Superior temporal gyrus (tissue), 1 donor: ENCODE measurements at regions not wholly inside any gene's neighbourhood (a gene's known extent, or its start where the extent isn't known, plus 50 kb on each side); places are given as distances from the start of the nearest gene placed in this dataset.

ENCODE experiments used
- DNase-seq: peaks from one replicate; pipeline ENCODE4 v3.0.0-alpha.2; 2016; ENCODE audit errors: extremely low spot score

DNA sequence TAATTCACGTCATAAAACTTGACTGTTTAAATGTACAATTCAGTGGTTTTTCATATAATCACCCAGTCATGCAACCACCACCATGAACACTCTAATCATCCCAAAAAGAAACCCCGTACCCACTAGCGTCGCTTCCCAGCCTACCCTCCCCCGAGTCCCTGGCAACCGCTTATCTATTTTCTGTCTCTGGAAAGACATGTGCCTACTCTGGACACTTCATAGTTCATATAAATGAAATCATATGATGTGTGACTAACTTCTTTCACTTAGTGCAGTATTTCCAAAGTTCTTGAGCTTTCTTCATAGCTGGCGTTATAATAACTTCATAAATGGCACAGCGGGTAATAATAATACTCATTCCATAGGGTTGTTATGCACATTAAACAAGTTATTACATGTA lies 215.2 kb downstream of the MYLK4 start:
- DNase-seq, result no peak

DNA sequence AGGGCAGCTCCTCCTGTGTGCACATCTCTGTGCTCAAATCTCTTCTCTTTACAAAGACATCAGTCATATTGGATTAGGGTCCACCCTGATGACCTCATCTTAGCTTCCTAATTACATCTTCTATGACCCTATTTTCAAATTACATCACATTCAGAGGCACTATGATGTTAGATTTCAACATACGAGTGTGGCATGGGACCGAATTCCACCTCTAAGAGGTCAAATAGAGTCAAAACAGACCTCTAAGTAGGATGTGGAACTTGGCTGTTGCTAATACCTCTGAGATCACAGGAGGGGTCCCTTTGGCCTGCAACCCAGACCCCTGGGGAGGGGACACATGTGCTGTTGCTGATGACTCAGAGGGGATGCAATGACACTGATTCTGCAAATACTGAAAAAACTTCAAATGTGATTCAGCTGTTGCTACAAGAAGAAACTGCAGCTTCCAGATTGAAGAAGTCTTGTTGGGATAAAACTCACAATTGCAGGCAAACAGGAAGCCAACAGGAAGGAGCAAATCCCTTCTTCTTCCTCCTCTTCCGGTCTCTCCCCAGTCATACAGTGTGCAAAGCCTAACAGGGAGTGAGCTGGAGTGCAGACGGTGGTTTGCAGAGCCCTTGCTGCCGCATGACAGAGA lies 216.2 kb downstream of the MYLK4 start:
- no peak for DNase-seq

DNA sequence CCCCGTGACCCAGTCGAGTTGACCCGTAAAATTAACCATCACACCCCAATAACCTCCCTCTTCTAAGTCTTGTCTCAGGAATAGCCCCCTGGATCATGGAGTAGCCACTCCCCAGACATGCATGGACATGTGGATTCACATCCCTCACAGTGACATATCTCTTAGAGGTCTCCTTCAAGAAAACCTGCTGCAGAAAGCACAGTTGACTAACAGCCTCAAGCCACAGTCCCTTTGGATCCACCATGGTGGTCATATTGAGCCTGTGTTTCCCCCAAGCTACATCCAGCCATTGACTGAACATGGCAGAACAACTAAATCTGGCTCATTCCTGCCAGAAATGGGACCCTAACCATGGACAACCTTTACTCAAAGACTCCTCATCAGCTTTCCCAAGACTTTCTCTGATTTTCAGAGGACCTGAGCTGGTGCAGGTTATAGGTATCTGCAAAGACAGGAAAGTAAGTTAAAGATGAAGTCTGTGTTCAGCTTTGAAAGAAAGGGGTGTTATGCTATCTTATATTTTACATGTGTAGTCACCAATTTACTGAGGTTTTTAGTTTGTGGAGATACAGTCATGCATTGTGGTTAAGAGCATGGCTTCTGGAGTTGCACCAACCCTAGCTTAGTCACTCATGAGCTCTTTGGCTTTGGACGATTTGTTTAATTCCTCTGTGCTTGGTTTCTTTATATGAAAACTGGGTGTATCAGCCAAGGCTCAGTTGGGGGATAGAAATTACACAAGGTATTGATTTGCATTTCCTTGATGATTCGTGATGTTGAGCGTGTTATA lies 219.1 kb downstream of the MYLK4 start:
- DNase-seq, result no peak

DNA sequence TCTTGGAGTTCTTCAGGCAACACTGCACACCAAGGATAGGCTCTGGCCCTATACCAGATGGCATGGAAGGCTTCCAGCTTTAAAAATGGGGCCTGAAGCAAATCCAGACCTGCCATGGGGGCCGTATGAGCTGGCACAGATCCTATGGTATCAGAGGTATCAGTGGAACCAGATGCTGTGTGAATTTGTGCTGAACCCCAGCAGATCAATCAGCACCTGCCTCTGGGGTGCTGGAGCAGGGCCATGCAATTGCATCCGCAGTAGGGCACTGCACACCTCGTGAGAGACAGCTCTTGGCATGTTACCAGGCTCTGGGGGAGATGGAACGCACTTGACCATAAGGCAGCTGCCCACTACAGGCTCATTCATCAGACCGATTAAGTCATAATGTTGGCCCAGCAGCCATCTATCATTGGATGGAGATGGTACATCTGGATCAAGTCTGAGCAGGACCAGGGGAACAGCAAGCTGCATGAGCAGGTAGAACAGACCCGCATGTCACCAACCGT lies 221.5 kb downstream of the MYLK4 start:
- DNase-seq, result no peak

DNA sequence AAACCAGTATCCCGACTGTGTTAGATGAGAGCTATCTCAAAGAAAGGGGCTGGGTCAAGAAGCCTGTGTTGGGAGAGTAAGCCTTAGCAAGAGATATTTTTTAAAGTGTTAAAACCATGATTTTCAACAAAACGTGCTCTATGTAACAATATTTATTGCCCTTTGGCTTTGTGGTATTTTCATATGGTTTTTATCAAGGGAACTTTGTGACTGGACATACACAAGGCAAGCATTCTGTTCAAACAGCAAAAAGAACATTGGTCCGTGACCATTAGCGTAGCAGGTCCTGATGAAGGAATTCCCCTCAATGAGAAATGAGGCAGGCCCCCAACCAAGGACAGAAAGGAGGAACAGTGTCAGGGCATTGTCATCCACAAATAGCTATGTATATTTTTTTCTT lies 222.6 kb downstream of the MYLK4 start:
- no peak for DNase-seq

DNA sequence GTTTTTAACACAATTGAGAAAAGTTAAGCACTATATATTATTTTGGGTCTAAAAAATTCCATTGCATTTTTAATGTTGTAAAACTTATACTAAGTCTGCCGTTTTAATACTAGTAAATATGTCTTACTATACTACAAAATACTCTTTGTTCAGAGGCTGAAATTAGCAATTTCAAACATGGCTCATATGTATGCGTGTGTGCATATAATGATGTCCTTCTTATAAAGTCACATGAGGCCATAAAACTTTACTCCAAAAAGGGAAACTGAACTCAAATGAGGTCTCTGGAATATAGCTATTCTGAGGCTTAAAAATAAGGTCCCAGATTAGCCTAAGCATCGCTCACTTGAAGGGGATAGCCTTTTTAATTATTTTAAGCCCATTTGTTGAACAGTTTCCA lies 224.0 kb downstream of the MYLK4 start:
- DNase-seq, result no peak

DNA sequence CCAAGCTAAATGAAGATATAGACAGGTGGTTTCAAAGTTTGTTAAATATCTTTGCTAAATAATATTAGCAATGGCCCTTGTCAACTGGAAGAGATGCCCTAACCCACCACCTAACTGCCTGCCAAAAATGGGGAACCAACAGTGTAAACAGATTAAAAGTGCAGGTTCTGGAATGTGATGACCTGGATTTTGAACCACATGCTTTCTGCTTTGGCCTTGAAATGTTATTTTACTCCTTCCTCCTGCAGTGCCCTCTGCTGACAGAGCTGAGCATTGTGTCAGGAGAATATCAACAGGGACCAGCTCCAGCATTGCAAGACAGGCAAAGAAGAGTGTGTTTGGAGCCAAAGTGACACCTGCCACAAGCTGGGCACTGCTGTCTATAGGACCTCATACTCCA lies 226.6 kb downstream of the MYLK4 start:
- DNase-seq, result no peak

DNA sequence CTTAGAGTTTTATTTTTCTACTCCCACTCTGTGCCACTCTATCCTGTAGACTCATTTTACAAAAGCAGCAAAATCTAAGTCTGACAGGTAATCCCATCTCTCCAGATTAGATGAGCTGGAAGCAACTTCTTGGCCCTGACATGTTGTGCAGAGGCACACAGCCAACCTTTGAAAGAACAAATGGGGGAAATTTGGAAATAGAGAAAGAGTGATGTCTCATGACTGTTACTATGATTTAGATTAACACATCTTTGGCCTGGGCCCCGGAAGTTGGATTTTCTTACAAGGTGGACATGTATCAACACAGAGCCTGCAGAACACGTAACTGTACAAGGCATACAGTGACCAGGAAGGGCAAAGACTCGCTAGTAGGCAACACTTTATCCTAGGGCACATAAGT lies 227.7 kb downstream of the MYLK4 start:
- DNase-seq, result no peak

DNA sequence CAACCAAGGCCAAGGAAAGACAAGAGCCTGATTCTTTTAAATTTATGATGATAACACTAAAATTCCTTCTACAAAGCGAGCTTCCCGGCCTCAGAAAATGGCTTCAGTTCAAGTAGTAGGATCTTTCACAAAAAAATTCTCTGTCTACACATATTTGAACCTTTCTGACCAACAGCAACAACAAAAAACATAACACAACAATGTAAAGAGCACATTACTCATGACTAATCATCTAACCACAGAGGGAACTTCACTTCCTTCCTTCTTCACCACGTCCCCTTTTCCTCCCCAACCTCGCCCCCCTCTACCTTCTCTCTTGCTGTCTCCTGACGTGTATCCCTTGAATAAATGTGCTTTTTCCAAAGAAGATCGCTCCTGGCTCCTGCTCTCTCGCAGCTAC lies 228.2 kb downstream of the MYLK4 start:
- no peak for DNase-seq

DNA sequence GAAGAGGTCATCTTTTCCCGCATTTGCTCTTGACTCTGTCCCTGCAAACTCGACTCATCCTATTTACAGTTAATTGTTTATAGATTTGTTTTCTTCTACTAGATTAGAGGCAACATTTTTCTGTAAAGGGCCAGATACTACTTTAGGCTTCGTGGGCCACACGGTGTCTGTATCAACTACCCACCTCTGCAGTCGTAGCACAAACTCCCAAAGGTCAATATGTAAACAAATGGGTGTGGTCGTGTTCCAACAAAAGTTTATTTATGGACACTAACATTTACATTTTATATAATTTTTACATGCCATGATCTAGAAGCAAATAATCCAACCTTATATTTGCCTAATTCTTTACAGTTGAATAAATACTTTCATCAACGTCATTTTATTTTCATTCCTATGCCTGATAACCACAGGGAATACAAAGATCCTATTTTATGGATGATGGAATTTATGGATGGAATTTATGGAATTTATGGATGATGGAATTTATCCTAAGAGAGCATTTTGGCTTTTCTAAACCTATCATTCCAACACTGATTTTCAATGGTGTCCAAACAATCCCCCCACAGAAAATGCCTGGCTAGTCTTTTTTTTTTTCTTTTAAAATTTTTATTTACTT lies 232.8 kb downstream of the MYLK4 start:
- DNase-seq, result no peak

DNA sequence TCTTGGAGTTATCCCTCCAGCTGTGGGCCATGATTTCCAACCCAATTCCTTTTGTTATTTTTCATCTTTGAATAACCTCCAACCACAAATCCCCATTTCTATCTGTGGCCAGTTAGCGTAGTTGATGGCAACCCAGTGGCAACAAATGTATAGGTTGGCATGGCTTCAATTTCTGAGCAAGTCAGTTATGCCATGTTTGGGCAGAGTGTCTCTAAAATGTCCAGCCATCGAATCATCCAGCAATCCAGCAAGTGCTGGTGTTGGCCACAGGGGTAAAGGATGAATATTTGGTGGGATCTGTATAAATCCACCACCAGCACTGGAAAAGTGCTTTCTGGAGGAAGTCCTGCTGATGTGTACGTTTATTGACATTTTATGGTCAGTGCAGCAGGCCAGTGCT lies 233.3 kb downstream of the MYLK4 start:
- no peak for DNase-seq

DNA sequence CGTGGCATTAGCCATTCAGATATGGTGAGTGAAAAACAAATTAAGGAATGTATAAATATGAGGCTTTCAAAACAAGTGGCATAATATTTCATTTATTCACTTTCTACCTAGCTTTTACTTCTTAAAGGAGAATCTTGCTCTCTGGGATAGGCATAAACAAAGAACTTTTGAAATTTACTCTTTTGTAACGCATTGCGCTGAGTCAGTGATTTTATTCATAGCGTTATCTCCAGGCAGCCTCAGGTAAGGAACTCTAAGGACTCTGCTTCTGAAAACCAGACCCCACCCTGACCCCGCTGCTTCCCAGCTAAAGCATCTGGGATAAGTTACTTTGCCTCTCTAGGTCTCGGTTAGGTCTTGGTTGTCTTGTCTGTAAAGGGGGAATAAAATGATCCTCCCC lies 234.7 kb downstream of the MYLK4 start:
- DNase-seq, result no peak

DNA sequence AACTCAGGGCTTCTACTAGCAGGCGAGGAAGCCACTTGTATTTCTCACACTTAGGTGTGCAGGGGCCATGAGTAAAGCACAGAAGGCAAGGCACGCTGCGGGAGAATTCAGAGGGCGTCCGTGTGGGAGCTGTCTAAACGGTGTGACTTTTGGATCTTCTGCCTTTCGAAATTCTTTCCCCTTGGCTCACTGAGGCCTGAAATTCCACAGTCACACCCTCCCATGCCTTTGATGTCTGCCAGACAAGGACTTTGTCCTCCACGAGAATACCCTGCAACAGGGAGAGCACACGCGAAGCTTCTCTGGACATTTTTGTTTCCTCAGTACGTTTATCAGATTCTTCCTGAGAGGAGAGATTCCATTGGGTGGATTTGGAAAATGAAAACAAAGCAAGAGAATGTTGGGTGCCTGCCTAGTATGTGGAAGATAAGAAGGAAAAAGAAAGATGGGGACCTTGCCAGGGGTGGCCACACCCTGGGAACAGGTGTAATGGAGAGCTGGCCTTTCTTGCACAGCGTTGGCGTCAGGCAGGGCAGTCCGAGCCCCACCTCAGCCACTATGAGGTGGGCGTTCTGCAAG lies 235.7 kb downstream of the MYLK4 start:
- no peak for DNase-seq

DNA sequence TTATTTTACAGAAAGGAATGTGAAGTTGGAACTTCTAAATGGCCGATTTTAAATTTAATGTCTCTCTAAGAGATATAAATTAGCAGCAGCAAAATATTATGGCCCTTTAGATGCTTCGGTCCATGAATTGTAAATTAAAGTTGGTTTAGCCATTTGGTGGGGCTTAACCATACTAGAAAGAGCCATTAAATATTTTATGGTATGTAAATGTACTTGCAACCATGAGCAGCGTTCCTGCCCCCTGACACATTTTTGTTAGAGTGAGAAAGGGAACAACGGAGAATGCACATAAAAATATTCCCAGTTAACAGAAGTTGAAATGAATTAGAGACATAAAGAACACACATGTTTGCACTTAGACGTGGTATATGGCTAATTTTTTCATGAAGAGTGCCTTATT lies 237.9 kb downstream of the MYLK4 start:
- DNase-seq, result no peak

DNA sequence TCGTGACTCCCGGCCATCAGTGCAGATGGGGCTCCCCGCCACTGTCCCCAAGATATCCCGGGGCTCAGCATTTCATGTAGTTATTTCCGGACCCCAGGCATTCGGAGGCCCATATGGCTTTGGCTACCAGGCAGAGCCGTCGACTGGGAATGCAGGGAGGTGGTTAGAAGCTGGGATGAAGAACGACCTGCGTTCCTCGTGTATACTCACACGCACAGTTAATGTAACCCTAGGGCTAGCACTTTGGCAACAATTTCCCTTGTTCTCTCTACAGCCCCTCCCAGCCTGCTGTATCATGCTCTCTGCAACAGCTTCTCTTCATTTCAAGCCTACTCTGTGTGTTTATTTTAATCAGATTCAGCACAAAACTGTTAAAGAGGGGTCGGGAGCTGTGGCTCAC lies 240.4 kb downstream of the MYLK4 start:
- no peak for DNase-seq

DNA sequence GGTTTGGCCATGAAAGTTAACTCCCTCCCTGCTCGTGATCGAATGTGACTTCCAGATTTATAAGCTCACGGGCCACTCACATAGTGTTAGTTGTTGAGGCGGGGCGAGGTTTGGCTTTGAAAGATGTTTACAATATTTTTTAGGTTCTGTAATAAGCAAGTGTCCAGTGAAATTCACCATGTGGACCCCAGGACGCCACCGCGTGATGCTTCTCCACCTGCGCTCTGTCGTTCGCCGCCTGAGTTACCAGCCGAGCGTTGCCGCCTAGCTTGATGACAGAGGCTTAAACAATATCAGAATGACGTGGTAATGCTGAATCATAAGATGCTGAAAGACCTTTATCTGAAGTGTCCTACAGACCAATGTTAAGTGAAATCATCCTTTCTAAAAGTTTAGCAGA lies 241.0 kb downstream of the MYLK4 start:
- no peak for DNase-seq

DNA sequence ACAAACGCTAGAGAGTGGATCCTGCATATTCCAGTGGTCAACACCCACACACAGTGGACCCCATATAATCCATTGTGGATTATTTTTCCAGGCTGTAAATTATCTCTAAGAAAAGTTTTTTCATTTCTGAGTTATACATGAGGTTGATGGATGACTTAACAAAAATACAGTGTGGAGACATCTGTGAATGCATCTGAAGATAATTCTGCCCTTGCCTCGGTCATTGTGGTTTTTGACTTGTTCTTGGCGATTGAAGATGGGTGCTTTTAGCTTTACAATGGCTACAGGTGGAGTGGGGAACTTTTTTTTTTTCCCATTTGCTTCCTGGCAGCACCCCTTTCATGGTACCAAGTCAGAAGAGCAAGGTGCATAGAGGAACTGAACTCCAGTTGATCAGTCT lies 242.7 kb downstream of the MYLK4 start:
- DNase-seq, result no peak

DNA sequence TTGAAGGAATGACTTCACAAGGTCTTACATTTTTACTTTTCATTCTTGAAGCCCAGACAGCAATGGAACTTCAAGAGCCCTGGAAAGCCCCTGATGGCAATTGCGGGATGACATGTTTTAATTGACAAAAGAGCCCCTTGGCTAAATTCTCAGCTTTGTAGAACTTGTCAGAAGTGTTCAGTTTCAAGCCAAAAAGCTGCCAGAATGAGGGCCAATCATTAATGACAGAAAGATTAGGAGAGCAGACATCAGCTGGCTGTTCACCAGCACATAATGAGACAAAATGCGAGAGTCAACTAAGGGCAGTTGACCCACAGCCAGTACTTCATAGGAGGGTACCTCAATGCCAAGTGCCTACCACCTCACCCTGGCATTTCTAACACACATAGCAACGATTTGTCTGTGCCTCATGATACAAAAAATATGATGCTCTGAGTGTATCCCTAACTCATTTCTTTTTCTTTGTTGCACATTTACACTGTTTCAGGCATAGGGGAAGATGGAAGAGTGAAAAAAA lies 243.1 kb downstream of the MYLK4 start:
- no peak for DNase-seq

DNA sequence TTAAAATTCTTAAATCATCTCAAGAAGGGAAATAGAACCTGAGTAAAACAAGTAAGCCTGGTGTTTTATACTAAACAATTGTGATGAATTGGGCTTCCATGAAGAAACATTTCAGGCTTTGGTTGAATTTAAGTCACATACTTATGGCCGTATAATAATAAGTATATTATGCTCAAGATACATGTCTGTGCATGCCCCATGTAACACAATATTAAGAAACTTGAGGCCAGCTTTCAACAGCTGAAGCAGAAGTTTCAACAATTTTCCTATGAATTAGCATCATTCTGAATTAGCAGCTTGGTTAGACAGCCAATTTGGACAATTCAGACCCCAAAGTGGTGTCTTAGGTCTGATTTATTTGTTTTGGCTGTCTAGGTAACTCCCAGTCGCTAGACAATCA lies 243.7 kb downstream of the MYLK4 start:
- no peak for DNase-seq

DNA sequence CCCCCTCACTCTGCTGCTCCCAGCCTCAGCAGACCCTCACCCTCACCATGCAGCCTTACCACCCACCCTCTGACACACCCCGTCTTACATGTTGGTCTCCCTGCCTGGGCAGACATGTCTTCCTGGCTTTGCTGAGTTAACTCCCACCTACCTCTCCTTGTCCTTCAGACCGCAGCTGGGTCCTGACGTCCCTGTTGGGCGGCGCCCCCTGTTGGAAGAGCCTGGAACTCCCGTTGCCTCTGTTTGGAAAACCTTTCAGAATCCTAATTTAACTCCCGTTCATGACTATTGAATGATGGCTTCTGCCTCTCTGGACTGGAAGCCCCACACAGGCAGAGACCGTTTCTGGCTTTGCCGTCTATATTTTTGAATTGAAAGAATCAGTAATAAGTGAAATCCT lies 245.1 kb downstream of the MYLK4 start:
- no peak for DNase-seq

DNA sequence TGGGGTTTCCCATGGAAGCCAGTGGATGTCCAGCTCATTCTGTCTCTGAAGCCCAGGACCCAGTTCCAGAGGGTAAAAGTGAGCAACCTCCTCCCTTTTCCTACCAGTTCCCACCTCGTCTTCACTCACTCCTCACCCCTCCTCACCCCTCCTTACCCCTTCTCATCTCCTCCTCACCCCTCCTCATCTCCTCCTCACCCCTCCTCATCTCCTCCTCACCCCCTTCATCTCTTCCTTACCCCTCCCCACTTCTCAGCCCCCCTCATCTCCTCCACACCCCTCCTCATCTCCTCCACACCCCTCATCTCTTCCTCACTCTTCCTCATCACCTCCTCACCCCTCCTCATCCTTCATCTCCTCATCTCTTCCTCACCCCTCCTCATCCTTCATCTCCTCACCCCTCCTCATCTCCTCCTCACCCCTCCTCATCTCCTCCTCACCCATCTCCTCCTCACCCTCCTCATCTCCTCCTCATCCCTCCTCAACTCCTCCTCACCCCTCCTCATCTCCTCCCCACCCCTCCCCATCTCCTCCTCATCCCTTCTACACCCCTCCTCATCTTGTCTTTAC lies 246.1 kb downstream of the MYLK4 start:
- no peak for DNase-seq

DNA sequence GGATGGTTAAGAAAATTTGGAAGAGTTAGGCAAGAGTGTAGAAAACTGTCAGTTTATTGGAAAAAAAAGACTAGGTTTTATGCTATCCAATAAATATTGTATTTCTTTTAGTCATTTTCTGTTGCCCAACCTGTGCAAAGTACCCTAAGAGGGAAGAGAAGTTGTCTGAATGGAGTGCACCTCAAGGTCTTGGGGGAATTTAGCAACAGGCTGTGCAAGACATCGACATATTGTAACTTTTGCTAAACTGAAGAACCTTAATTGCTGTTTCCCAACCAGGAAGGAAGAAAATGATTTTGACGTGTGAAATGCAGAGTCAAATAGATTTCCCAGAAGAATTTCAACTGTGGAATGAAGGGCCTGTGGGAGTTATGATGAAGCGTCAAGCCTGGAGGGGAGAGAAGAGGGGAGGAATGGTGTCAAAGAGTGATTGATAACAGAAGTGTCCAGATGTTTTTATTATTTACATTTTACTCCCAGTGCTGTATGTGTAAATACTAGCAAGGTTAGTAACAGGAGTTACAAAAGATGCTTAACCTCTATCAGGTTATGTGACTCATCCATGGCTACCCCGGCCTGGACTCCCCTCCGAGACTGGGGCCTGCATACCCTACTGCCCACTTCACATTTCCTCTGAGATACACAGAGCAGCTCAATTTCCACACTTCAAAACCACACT lies 246.8 kb downstream of the MYLK4 start:
- no peak for DNase-seq
